Adipocyte (in vitro differentiated cells): ENCODE measurements at regions not wholly inside any gene's neighbourhood (a gene's known extent, or its start where the extent isn't known, plus 50 kb on each side); places are given as distances from the start of the nearest gene placed in this dataset.

Experiments used
- DNase-seq: peaks from one replicate; pipeline ENCODE4 v3.0.0-alpha.2; 2015; ENCODE audit warnings: low read depth
- H3K27me3 ChIP-seq: replicated peaks from 2 replicates; pipeline ENCODE4 v1.7.0; 2013; ENCODE audit warnings: mild to moderate bottlenecking, low read length, moderate library complexity; ENCODE audit not compliant: control insufficient read depth, insufficient read depth
- H3K36me3 ChIP-seq: 2 replicates; pipeline ENCODE4 v1.7.0; 2013; ENCODE audit warnings: low read length, mild to moderate bottlenecking, moderate library complexity; ENCODE audit not compliant: control insufficient read depth, insufficient read depth, severe bottlenecking
- H3K4me1 ChIP-seq: 2 replicates; pipeline ENCODE4 v1.7.0; 2013; ENCODE audit warnings: mild to moderate bottlenecking, low read length, moderate library complexity; ENCODE audit not compliant: control insufficient read depth, insufficient read depth
- H3K4me3 ChIP-seq: 2 replicates; pipeline ENCODE4 v1.7.0; 2013; ENCODE audit warnings: mild to moderate bottlenecking, low read length, moderate library complexity
- H3K9ac ChIP-seq: 2 replicates; pipeline ENCODE4 v1.7.0; 2013; ENCODE audit warnings: mild to moderate bottlenecking, low read length, moderate library complexity
- H3K9me3 ChIP-seq: 2 replicates; pipeline ENCODE4 v1.7.0; 2013; ENCODE audit warnings: mild to moderate bottlenecking, low read length, moderate library complexity; ENCODE audit not compliant: control insufficient read depth

DNA sequence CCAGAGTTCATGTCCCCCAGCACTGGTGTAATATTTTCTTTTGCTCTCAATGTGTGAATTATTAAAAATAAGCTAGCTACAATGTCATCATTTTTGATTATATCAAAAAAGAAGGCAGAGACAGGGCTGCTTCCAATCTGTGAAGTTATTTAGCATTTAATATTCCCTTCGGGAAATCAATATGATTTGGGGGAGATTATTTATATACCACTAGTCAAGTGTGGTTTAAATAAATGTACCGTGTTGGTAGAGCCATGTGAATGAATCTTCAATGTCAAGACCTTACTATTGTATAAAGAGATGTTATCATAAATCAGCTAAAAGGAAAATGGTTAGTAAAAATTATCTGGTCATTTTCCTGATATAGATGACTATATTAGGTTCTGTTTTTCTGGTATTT, 87.4 kb upstream of the MID1 start:
- Histone ChIP-seq H3K4me1 (no peaks in the 10 kb centered on the region), H3K9me3 (no peaks in the 10 kb centered on the region), H3K4me3 (no peak overlapping the region), H3K36me3 (no peaks in the 10 kb centered on the region), H3K27me3 (no peaks in the 10 kb centered on the region), H3K9ac (no peak overlapping the region)
- DNase-seq: no peak

DNA sequence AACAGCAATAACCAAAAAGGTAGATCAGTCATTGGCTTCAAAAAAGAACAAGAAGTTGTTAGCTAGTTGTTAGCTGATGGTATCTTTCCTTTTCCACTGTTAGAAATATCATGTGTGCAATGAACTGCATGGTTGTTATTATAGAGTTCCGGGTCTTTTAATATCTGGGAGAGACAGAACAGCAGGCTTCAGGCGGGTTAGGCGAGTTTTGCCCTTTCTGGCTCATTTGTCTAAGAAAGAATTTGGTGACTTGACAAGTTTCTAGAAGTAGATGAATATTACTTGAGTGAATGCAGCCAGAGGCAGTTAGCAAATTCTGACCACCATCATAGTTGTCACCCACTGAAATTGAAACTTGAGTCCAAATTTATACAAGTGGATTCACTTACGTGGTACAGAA, 88.9 kb upstream of the MID1 start:
- DNase-seq: no peak
- Histone ChIP-seq H3K9me3 (no peaks in the 10 kb centered on the region), H3K4me3 (no peak overlapping the region), H3K36me3 (no peaks in the 10 kb centered on the region), H3K27me3 (no peaks in the 10 kb centered on the region), H3K4me1 (no peaks in the 10 kb centered on the region), H3K9ac (no peak overlapping the region)

DNA sequence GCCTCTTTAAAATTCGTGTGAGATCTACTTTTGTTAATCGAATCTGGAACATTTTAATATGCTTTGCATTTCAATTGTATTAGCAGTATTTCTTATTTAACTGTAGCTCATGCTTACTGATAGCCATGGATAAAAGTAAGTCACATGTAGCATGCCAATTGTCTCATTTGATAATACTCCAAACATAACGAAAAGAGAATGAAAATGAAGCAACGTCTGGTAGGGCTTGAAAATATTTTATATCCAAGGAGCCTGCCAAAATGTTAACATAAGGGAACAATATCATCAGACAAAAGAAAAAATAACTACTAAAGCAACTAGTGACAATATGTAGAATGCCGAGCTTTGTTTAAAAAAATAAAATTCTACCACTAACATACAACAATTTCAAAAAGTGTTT, 94.1 kb upstream of the MID1 start:
- H3K9ac ChIP-seq: no peak overlapping the region
- H3K4me1 ChIP-seq: no peaks in the 10 kb centered on the region
- no peaks in the 10 kb centered on the region for H3K36me3 ChIP-seq
- no peaks in the 10 kb centered on the region for H3K9me3 ChIP-seq
- H3K27me3 ChIP-seq: no peaks in the 10 kb centered on the region
- H3K4me3 ChIP-seq: no peak overlapping the region
- peak; percentile 47 for DNase-seq

DNA sequence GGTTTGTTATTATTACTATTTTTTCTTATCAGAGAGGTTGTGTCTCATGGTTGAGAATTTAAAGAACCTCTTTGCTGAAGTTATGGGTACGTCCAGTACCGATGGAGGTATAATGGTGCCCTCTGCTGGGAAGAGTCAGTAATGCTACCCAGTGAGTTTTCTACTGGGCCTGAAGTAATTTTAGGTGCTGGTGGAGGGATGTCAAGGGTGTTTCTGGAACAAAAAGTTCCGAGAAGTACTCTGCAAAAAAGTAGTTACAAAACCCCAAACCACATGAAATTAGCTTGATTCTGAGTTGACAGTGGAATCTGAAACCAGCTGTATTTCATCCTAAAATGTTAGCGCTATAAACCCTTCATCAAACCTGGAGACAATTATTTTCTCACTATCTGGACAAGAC, 102.5 kb upstream of the MID1 start:
- Histone ChIP-seq H3K9ac (peak overlapping the region; percentile 39), H3K36me3 (no peaks in the 10 kb centered on the region), H3K27me3 (no peaks in the 10 kb centered on the region), H3K9me3 (no peaks in the 10 kb centered on the region), H3K4me1 (peaks cover 20% of the 10 kb centered on the region), H3K4me3 (peak overlapping the region; percentile 56)
- DNase-seq: peak; percentile 84

DNA sequence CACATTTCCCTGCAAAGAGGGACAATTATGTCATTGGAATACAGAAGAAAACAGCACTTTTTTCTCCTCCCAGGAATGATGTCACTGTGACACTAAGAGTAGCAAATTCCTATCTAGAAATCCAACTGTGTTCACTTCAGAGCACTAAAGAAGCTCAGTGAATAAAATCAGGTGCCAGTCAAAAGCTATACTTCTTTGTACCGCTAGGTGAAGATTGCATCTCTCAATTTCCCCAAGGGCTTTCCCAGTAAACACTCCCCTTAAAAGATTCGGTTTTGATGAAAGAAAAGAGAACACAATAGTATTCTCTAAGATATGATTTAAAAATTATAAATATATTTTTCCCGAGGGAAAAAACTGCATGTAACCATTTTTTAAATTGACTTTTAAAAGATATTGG, 104.7 kb upstream of the MID1 start:
- H3K36me3 ChIP-seq: no peaks in the 10 kb centered on the region
- no peak for DNase-seq
- H3K27me3 ChIP-seq: peaks cover 5% of the 10 kb centered on the region
- peaks cover 20% of the 10 kb centered on the region for H3K4me1 ChIP-seq
- H3K9me3 ChIP-seq: no peaks in the 10 kb centered on the region
- no peak overlapping the region for H3K9ac ChIP-seq
- H3K4me3 ChIP-seq: no peak overlapping the region

DNA sequence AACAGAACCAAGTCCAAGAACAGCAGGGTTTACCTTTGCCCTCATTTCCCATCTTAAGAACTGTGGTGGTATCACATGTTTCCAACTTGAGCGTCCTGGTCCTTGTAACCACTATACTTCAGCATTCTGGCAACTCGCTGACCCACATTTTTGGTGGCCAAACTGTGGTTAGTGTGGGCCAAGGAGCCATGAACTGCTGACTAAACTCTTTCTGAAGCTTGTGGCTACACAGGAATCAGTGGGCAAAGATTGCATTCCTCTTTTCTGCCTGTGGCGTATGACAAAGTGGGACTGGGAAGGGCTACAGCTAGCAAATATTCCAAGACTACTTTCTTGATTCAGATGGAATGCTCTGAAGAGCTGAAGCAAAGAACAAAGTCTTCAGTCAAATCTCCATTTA, 106.3 kb upstream of the MID1 start:
- peak; percentile 60 for DNase-seq
- Histone ChIP-seq H3K4me3 (no peak overlapping the region), H3K27me3 (peaks cover 5% of the 10 kb centered on the region), H3K36me3 (no peaks in the 10 kb centered on the region), H3K4me1 (peaks cover 20% of the 10 kb centered on the region), H3K9me3 (no peaks in the 10 kb centered on the region), H3K9ac (no peak overlapping the region)

DNA sequence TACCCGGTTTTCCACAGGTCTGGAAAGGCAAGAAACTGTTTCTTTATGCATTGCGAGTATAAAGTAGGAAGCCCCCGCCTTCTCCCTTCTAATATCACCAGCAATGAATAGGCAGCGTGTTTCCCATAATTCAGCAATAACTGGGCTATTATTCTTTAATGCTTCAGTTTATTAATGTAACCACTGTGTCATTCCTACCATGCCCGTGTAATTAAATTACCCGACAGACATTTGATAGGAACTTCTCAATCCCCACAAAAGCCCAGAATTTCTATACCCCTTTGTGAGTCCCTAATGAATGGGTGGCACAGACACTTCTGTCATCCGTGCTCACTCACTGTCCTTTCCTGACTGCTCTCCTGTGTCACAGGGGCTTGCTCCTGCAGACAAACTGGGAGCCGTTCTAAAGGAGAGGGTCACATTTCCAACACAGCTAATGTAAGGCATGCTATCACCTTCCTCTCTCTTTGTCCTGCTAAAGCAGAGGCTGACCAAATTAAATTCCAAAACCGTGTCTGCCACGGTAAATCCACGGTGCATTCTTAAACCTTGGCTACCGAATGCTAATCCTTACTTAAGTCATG, 108.5 kb upstream of the MID1 start:
- H3K4me3 ChIP-seq: no peak overlapping the region
- no peaks in the 10 kb centered on the region for H3K36me3 ChIP-seq
- peaks cover 5% of the 10 kb centered on the region for H3K27me3 ChIP-seq
- no peaks in the 10 kb centered on the region for H3K9me3 ChIP-seq
- H3K9ac ChIP-seq: no peak overlapping the region
- H3K4me1 ChIP-seq: peaks cover 8% of the 10 kb centered on the region
- DNase-seq: no peak

DNA sequence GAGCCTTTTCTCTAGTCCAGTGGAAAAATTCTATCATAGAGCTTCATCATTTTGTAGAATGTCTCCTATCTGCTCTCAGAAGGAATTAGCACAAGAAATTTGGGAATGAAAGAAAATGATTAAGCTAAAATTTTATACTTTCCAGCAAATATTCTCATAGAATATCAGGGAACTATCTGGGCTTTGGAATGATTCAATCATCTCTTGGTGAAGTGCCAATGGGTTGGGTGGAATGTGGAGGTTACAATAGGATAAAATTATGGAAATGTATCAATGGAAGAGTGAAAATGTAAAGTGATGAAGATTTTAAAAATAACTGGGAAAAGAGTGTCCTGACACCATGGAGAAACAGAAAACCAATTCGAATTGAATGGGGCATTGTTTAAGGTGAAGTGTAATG, 119.0 kb upstream of the MID1 start:
- Histone ChIP-seq H3K36me3 (no peaks in the 10 kb centered on the region), H3K9me3 (no peaks in the 10 kb centered on the region), H3K4me1 (peaks cover 4% of the 10 kb centered on the region), H3K4me3 (no peak overlapping the region), H3K27me3 (no peaks in the 10 kb centered on the region), H3K9ac (no peak overlapping the region)
- DNase-seq: no peak

DNA sequence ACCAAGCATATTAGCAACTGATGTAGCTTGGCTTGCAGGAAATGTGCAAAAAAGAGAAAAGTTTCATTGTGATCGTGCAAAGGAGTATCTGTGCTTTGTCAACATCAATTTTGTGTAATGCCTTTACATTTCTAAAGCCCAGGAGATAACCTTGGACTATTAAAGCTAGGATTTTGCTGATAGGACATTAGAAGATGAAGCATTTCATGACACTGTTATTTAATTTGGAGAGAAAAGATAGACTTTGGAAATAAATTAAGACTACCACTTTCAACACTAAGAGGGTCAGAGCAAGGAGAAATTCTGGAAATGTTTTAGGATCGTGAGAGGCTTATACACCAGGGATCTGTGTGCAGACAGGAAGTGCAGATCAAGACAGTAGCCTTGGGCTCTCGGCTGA, 120.6 kb upstream of the MID1 start:
- no peak for DNase-seq
- Histone ChIP-seq H3K36me3 (no peaks in the 10 kb centered on the region), H3K27me3 (no peaks in the 10 kb centered on the region), H3K4me3 (peak overlapping the region; percentile 19), H3K9ac (no peak overlapping the region), H3K4me1 (peaks cover 4% of the 10 kb centered on the region), H3K9me3 (no peaks in the 10 kb centered on the region)

DNA sequence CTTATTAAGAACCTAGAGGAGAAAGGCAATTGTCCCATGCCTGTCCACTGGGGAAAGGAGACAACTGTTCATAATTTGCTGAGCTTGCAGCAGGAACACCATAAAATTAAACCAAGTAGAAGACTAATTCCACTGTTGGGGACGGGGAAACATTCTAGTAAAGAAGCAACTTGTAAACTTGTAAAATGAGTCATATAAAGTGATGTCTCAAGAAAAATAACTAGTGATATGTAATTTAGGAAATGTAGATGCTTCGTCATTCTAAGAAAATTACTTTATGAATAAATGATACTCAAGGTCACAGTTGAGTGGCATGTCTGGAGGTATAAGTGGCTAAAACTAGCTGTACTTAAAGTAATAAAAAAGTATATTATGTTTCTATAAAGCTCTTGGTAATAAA, 121.2 kb upstream of the MID1 start:
- Histone ChIP-seq H3K4me3 (peak overlapping the region; percentile 19), H3K9me3 (no peaks in the 10 kb centered on the region), H3K27me3 (no peaks in the 10 kb centered on the region), H3K9ac (no peak overlapping the region), H3K4me1 (peaks cover 4% of the 10 kb centered on the region), H3K36me3 (no peaks in the 10 kb centered on the region)
- DNase-seq: no peak

DNA sequence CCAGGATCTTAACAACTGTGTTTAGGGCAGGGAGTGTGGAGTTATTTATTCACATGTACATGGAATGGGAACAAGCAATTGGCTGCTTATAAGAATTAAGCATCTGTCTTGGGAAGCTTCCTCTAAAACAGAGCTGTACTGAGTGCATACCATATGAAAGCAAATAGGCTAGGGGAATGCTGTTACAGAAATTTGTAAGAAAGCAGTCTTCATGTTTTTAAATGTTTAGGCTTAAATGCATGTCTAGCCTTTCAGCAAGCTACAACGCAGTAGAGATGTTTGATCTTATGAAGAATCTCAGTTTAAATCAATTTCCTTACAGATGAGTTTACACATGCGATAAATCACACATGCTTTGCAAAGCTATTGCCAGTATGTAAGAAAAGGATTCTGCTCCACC, 123.1 kb upstream of the MID1 start:
- Histone ChIP-seq H3K4me1 (peaks cover 4% of the 10 kb centered on the region), H3K27me3 (no peaks in the 10 kb centered on the region), H3K9me3 (no peaks in the 10 kb centered on the region), H3K9ac (no peak overlapping the region), H3K4me3 (no peak overlapping the region), H3K36me3 (no peaks in the 10 kb centered on the region)
- no peak for DNase-seq

DNA sequence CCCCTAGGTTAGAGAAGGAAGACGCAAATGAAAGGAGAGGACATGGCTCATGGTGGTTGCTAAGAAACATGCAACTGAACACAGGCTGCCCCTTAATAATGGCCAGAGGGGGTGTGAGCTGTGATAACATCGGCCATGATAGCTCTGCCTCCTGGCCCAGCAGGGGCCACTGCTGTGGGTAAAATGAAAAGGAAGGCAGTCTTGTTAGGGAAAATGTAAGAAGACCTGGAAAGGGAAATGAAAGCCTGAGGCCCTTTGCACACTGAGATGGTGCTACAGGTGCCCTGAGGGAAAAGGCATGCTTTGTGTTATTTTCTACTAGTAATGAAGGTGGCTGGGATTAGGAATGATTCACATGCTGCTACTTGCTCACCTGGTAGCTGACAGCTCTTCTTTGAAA, 123.6 kb upstream of the MID1 start:
- Histone ChIP-seq H3K36me3 (no peaks in the 10 kb centered on the region), H3K4me3 (no peak overlapping the region), H3K27me3 (no peaks in the 10 kb centered on the region), H3K4me1 (peaks cover 4% of the 10 kb centered on the region), H3K9me3 (no peaks in the 10 kb centered on the region), H3K9ac (no peak overlapping the region)
- DNase-seq: no peak
